ENCODE measurements at regions not wholly inside any gene's neighbourhood (a gene's known extent, or its start where the extent isn't known, plus 50 kb on each side); places are given as distances from the start of the nearest gene placed in this dataset.

DNA sequence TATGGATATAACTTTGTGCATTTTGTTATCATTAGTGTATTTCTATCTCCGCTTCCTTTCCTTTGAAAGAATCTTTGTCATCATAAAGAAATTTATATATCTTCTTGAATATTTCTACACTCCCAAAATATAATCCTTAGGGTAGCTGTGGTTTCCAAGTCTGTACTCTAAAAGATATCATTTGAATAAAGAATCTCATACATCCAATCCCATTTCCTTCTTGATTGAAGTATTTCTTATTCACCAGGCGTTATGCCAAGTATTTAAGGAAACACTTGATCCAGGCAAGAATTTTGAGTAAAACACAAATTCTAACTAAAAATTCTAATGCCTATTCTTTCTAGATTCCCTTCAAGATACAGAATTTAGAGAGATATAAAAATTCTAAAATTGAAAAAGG lies 821.8 kb downstream of the GALC start:
- TF ChIP-seq, protein P1, sequence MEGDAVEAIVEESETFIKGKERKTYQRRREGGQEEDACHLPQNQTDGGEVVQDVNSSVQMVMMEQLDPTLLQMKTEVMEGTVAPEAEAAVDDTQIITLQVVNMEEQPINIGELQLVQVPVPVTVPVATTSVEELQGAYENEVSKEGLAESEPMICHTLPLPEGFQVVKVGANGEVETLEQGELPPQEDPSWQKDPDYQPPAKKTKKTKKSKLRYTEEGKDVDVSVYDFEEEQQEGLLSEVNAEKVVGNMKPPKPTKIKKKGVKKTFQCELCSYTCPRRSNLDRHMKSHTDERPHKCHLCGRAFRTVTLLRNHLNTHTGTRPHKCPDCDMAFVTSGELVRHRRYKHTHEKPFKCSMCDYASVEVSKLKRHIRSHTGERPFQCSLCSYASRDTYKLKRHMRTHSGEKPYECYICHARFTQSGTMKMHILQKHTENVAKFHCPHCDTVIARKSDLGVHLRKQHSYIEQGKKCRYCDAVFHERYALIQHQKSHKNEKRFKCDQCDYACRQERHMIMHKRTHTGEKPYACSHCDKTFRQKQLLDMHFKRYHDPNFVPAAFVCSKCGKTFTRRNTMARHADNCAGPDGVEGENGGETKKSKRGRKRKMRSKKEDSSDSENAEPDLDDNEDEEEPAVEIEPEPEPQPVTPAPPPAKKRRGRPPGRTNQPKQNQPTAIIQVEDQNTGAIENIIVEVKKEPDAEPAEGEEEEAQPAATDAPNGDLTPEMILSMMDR (conservative IDR thresholded peaks at IDR 0.05) = no peak
- TF ChIP-seq EZH2 (IDR thresholded peaks at IDR 0.05; ENCODE audit: low read depth) = no peak

Measured in PC-9 (cell line).